ENCODE measurements at regions not wholly inside any gene's neighbourhood (a gene's known extent, or its start where the extent isn't known, plus 50 kb on each side); places are given as distances from the start of the nearest gene placed in this dataset.

DNA sequence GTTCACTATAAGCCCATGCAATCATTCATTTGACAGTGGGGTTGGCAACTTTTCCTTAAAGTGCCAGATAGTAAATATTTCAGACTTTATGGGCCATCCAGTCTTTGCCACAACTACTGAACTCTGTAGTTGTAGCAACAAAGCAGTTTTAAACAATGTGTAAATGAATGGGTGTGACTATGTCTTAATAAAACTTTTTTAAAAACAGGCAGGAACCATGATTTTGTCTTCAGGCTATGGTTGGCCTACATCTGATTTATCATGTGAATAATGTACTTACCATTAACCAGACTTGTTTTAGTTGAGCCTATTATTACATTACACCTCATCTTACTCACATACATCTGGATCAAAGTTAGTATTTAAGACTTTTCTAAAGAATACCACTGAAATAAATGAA, 361.6 kb downstream of the GABRG2 start:
- no peak overlapping the region for H3K27ac Mint-ChIP-seq
- ATAC-seq = no peak
- H3K4me3 Mint-ChIP-seq = no peak overlapping the region
- no peak for DNase-seq (ENCODE audit: low spot score)
- ChIA-PET CTCF (no interaction called here), POLR2A (no interaction called here)
- no peaks in the 10 kb centered on the region for H3K27me3 Mint-ChIP-seq (ENCODE audit: low read depth)
- TF ChIP-seq CBFB (CRISPR knock-in tag; IDR thresholded peaks at IDR 0.05; ENCODE audit: low read depth) (no peak), GRHL2 (CRISPR knock-in tag; IDR thresholded peaks at IDR 0.05; ENCODE audit: insufficient replicate concordance, severe bottlenecking) (no peak), TEAD4 (CRISPR knock-in tag; IDR thresholded peaks at IDR 0.05) (no peak), ZNF317 (CRISPR knock-in tag; IDR thresholded peaks at IDR 0.05; ENCODE audit: borderline replicate concordance, low read depth) (no peak), NFYB (CRISPR knock-in tag; conservative IDR thresholded peaks at IDR 0.05; ENCODE audit: low read depth) (no peak), NR1H2 (CRISPR knock-in tag; IDR thresholded peaks at IDR 0.05) (no peak), E2F5 (CRISPR knock-in tag; IDR thresholded peaks at IDR 0.05) (no peak), OVOL2 (CRISPR knock-in tag; IDR thresholded peaks at IDR 0.05; ENCODE audit: borderline replicate concordance) (no peak), CREB1 (CRISPR knock-in tag; IDR thresholded peaks at IDR 0.05) (no peak), RELA (CRISPR knock-in tag; IDR thresholded peaks at IDR 0.05; ENCODE audit: borderline replicate concordance) (no peak), IRF2 (CRISPR knock-in tag; IDR thresholded peaks at IDR 0.05; ENCODE audit: borderline replicate concordance, low read depth) (no peak), AFF4 (CRISPR knock-in tag; IDR thresholded peaks at IDR 0.05; ENCODE audit: borderline replicate concordance) (no peak), ZBTB21 (CRISPR knock-in tag; IDR thresholded peaks at IDR 0.05; ENCODE audit: borderline replicate concordance) (no peak)
- TF ChIP-seq, protein P1, sequence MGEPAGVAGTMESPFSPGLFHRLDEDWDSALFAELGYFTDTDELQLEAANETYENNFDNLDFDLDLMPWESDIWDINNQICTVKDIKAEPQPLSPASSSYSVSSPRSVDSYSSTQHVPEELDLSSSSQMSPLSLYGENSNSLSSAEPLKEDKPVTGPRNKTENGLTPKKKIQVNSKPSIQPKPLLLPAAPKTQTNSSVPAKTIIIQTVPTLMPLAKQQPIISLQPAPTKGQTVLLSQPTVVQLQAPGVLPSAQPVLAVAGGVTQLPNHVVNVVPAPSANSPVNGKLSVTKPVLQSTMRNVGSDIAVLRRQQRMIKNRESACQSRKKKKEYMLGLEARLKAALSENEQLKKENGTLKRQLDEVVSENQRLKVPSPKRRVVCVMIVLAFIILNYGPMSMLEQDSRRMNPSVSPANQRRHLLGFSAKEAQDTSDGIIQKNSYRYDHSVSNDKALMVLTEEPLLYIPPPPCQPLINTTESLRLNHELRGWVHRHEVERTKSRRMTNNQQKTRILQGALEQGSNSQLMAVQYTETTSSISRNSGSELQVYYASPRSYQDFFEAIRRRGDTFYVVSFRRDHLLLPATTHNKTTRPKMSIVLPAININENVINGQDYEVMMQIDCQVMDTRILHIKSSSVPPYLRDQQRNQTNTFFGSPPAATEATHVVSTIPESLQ (CRISPR knock-in tag; IDR thresholded peaks at IDR 0.05) = no peak
- TF ChIP-seq, protein P2, sequence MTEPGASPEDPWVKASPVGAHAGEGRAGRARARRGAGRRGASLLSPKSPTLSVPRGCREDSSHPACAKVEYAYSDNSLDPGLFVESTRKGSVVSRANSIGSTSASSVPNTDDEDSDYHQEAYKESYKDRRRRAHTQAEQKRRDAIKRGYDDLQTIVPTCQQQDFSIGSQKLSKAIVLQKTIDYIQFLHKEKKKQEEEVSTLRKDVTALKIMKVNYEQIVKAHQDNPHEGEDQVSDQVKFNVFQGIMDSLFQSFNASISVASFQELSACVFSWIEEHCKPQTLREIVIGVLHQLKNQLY (CRISPR knock-in tag; IDR thresholded peaks at IDR 0.05) = no peak
- TF ChIP-seq, protein P3, sequence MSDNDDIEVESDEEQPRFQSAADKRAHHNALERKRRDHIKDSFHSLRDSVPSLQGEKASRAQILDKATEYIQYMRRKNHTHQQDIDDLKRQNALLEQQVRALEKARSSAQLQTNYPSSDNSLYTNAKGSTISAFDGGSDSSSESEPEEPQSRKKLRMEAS (CRISPR knock-in tag; IDR thresholded peaks at IDR 0.05) = no peak
- TF ChIP-seq, protein P4, sequence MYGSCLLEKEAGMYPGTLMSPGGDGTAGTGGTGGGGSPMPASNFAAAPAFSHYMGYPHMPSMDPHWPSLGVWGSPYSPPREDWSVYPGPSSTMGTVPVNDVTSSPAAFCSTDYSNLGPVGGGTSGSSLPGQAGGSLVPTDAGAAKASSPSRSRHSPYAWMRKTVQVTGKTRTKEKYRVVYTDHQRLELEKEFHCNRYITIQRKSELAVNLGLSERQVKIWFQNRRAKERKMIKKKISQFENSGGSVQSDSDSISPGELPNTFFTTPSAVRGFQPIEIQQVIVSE (CRISPR knock-in tag; IDR thresholded peaks at IDR 0.05; ENCODE audit: borderline replicate concordance) = no peak
- TF ChIP-seq, protein P5, sequence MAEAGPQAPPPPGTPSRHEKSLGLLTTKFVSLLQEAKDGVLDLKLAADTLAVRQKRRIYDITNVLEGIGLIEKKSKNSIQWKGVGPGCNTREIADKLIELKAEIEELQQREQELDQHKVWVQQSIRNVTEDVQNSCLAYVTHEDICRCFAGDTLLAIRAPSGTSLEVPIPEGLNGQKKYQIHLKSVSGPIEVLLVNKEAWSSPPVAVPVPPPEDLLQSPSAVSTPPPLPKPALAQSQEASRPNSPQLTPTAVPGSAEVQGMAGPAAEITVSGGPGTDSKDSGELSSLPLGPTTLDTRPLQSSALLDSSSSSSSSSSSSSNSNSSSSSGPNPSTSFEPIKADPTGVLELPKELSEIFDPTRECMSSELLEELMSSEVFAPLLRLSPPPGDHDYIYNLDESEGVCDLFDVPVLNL (CRISPR knock-in tag; IDR thresholded peaks at IDR 0.05; ENCODE audit: borderline replicate concordance, low read depth) = no peak
- H3K36me3 Mint-ChIP-seq = no peaks in the 10 kb centered on the region
- H3K4me1 Mint-ChIP-seq = no peaks in the 10 kb centered on the region
- H3K9me3 Mint-ChIP-seq = no peaks in the 10 kb centered on the region

Measured in WTC11 (cell line).